ENCODE measurements at regions not wholly inside any gene's neighbourhood (a gene's known extent, or its start where the extent isn't known, plus 50 kb on each side); places are given as distances from the start of the nearest gene placed in this dataset.

DNA sequence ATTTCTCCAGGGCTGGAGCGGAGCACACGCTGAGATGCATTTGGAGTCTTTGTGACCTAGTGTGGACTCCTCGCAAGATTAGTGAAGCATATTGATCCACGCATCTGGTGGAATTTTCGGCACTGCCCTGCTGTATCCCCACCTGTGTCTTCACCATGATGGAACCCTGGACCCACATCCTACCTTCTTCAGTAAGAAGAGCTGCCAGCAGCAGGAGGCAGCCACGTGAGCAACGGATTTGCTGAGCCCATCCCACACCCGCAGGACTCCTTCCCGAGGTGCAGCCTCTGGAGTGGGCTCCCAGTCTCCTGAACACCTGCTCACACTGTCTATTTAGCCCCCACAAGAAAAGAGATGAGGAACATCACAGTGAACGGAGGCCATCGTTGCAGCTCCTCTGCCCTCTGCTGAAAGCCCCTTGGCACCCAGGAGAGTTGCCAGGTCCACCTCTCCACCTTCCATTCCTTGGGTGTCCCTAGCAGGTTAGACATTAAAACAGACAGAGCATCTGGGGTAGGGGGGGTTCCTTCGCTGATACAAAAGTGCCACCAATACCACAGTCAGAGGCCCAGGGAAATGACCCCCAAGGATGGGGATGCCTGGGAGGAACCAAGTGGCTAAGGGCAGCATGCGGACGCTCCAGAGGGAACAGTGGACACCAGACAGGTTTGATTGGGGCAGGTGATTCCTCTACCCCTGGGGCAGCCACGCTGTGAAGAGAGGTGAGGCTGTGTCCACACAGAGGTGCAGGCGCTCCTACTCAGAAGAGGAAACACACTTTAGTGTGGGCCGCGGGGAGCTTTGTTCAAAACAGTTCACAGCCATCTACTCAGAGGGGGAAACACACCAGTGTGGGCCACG is 302.8 kb upstream of the SALL3 start:
- TF ChIP-seq EZH2phosphoT487 (IDR thresholded peaks at IDR 0.05; ENCODE audit: borderline replicate concordance, low read depth, low read length) (no peak), CTCF (conservative IDR thresholded peaks at IDR 0.05; ENCODE audit: low read length) (no peak)
